Adrenal gland (tissue), 5 donors: ENCODE measurements at regions not wholly inside any gene's neighbourhood (a gene's known extent, or its start where the extent isn't known, plus 50 kb on each side); places are given as distances from the start of the nearest gene placed in this dataset.

Source experiments
- CTCF ChIP-seq, 6 experiments: fragments of 450-650 bp in 4 of 6; fragments of 200-600 bp in 2 of 6; sonication (generic) in 1 of 6; IDR thresholded peaks; 1 replicate in 5 of 6; 2 replicates in 1 of 6; pipeline versions ENCODE4 v1.5.1 to v1.8.0; 2016 to 2021; ENCODE audit warnings: antibody characterized with exemption in 6 of 6, mild to moderate bottlenecking in 2 of 6, moderate library complexity in 1 of 6
- POLR2A ChIP-seq, 2 donors: fragments of 450-650 bp; IDR thresholded peaks; one replicate each; pipeline ENCODE4 v1.6.1; 2017; ENCODE audit warnings: antibody characterized with exemption in 2 of 2, mild to moderate bottlenecking in 2 of 2, moderate library complexity in 1 of 2
- donor health status: DM: no; HTN: no; CAD: no.

- TF ChIP-seq CTCF (IDR thresholded peaks at IDR 0.05), result no peak
- TF ChIP-seq POLR2A (IDR thresholded peaks at IDR 0.05), result no peak
Measured at GRCh38 chr18:51622702-51623101, 425.2 kb upstream of the MEX3C start.
